HEK293T (cell line): ENCODE measurements at regions not wholly inside any gene's neighbourhood (a gene's known extent, or its start where the extent isn't known, plus 50 kb on each side); places are given as distances from the start of the nearest gene placed in this dataset.

Source experiments
- ARNT ChIP-seq: fragments of 450-650 bp; IDR thresholded peaks from 2 replicates; pipeline ENCODE4 v1.6.1; 2017; ENCODE audit warnings: mild to moderate bottlenecking
- BHLHE40 ChIP-seq: fragments of 450-650 bp; IDR thresholded peaks from 2 replicates; pipeline ENCODE4 v1.6.1; 2016; ENCODE audit warnings: mild to moderate bottlenecking, moderate library complexity, borderline replicate concordance
- CTBP1 ChIP-seq: fragments of 450-650 bp; IDR thresholded peaks from 2 replicates; pipeline ENCODE4 v1.6.1; 2016; ENCODE audit warnings: borderline replicate concordance
- ELF4 ChIP-seq: fragments of 450-650 bp; IDR thresholded peaks from 2 replicates; pipeline ENCODE4 v1.6.1; 2017; ENCODE audit warnings: antibody characterized with exemption
- FOXA1 ChIP-seq: fragments of 450-650 bp; IDR thresholded peaks from 2 replicates; pipeline ENCODE4 v1.6.1; 2016; ENCODE audit warnings: mild to moderate bottlenecking
- FOXK2 ChIP-seq: fragments of 450-650 bp; IDR thresholded peaks from 2 replicates; pipeline ENCODE4 v1.6.1; 2016; ENCODE audit warnings: mild to moderate bottlenecking
- FOXM1 ChIP-seq: fragments of 450-650 bp; IDR thresholded peaks from 2 replicates; pipeline ENCODE4 v1.6.1; 2017; ENCODE audit warnings: mild to moderate bottlenecking, borderline replicate concordance
- L3MBTL2 ChIP-seq: fragments of 450-650 bp; conservative IDR thresholded peaks from 2 replicates; pipeline ENCODE4 v1.6.1; 2016; ENCODE audit warnings: mild to moderate bottlenecking
- NFRKB ChIP-seq: fragments of 450-650 bp; IDR thresholded peaks from 2 replicates; pipeline ENCODE4 v1.6.1; 2016; ENCODE audit warnings: mild to moderate bottlenecking, moderate library complexity
- SP1 ChIP-seq: fragments of 450-650 bp; IDR thresholded peaks from 2 replicates; pipeline ENCODE4 v1.6.1; 2017
- TARDBP ChIP-seq: fragments of 450-650 bp; IDR thresholded peaks from 2 replicates; pipeline ENCODE4 v1.6.1; 2016
- ZNF384 ChIP-seq: fragments of 450-650 bp; IDR thresholded peaks from 2 replicates; pipeline ENCODE4 v1.6.1; 2016

GRCh38 chr18:64392202-64392601 lies 243.3 kb upstream of the LINC00305 start:
- TF ChIP-seq ZNF384 (no peak), FOXA1 (no peak), ELF4 (no peak), NFRKB (no peak), CTBP1 (no peak), ARNT (no peak), BHLHE40 (no peak), SP1 (no peak), FOXK2 (no peak), TARDBP (no peak), L3MBTL2 (no peak), FOXM1 (no peak)
